Peyer's patch (tissue), 4 donors: ENCODE measurements at regions not wholly inside any gene's neighbourhood (a gene's known extent, or its start where the extent isn't known, plus 50 kb on each side); places are given as distances from the start of the nearest gene placed in this dataset.

ENCODE experiments used
- DNase-seq, 3 donors: peaks; one replicate each; pipeline ENCODE4 v3.0.0-alpha.2; 2017 to 2019
- H3K27ac ChIP-seq, 4 donors: fragments of 200-600 bp; sonication (generic); one replicate each; pipeline ENCODE4 v1.5.1; 2016 to 2019
- H3K27me3 ChIP-seq, 2 donors: fragments of 200-600 bp; sonication (generic); one replicate each; pipeline ENCODE4 v1.5.1; 2019
- H3K36me3 ChIP-seq, 3 donors: fragments of 200-600 bp; sonication (generic); one replicate each; pipeline ENCODE4 v1.5.1; 2016 to 2019
- H3K4me1 ChIP-seq, 4 donors: fragments of 200-600 bp; sonication (generic); one replicate each; pipeline ENCODE4 v1.5.1; 2016 to 2019
- H3K4me3 ChIP-seq, 4 donors: fragments of 200-600 bp; sonication (generic); 1 replicate in 3 of 4; 2 replicates in 1 of 4; pipeline ENCODE4 v1.5.1; 2016 to 2019; ENCODE audit warnings: mild to moderate bottlenecking in 1 of 4
- H3K9me3 ChIP-seq, 4 donors: fragments of 200-600 bp; sonication (generic); one replicate each; pipeline ENCODE4 v1.5.1; 2016 to 2019; ENCODE audit warnings: mild to moderate bottlenecking in 1 of 4
- POLR2A ChIP-seq, 2 donors: fragments of 450-650 bp; IDR thresholded peaks; one replicate each; pipeline ENCODE4 v1.5.1; 2017; ENCODE audit warnings: antibody characterized with exemption in 2 of 2, mild to moderate bottlenecking in 2 of 2, moderate library complexity in 2 of 2
- TF ChIP-seq, protein P1 (sequence below), 6 experiments: fragments of 450-650 bp in 4 of 6; fragments of 200-600 bp in 2 of 6; sonication (generic) in 1 of 6; IDR thresholded peaks; one replicate each; pipeline ENCODE4 v1.5.1; 2017 to 2019; ENCODE audit warnings: antibody characterized with exemption in 6 of 6, mild to moderate bottlenecking in 3 of 6, moderate library complexity in 1 of 6

DNA sequence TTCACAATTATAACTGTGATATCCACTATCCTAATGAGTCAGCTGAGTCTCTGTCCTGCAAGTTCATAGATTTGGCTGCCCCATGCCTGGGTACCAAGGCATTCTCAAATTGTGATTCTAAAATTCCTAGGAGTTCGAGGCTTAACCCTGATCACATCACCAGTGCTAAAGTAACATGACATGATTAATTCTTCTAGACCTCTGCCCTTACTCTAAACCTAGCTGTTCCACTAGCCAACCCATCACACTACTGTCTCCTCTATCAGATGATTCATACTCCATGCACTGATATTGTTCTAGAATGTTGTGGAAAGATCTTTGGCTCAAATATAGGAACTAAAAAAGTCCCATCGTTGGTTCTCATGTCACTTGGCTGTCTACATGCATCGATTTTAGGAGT, 487.6 kb downstream of the PIK3C3 start:
- no peaks in the 10 kb centered on the region for H3K4me1 ChIP-seq
- TF ChIP-seq POLR2A (IDR thresholded peaks at IDR 0.05), result no peak
- TF ChIP-seq, protein P1, sequence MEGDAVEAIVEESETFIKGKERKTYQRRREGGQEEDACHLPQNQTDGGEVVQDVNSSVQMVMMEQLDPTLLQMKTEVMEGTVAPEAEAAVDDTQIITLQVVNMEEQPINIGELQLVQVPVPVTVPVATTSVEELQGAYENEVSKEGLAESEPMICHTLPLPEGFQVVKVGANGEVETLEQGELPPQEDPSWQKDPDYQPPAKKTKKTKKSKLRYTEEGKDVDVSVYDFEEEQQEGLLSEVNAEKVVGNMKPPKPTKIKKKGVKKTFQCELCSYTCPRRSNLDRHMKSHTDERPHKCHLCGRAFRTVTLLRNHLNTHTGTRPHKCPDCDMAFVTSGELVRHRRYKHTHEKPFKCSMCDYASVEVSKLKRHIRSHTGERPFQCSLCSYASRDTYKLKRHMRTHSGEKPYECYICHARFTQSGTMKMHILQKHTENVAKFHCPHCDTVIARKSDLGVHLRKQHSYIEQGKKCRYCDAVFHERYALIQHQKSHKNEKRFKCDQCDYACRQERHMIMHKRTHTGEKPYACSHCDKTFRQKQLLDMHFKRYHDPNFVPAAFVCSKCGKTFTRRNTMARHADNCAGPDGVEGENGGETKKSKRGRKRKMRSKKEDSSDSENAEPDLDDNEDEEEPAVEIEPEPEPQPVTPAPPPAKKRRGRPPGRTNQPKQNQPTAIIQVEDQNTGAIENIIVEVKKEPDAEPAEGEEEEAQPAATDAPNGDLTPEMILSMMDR (IDR thresholded peaks at IDR 0.05), result no peak
- no peaks in the 10 kb centered on the region for H3K27me3 ChIP-seq

DNA sequence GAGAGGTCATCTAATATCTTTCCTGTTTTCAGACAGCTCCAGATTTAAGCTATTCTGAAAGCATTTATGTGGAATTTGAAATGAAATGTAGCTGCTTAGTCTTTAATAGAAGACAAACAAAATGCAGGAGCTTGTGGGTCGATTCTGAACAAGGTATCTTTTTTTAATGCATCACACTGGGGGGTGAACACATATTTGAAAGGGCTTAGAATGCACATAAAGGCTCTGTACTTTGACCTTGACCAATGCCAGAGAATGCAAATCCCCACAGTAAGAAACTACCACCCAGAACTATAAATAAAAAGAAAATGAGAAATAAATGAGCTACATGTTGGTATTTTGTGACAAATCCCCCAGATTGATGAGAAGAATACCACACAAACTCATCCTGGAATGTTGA, 489.3 kb downstream of the PIK3C3 start:
- Histone ChIP-seq H3K9me3 (peaks cover 0 to 7% (median 0%) of the 10 kb centered on the region in 4 donors), H3K36me3 (no peaks in the 10 kb centered on the region), H3K4me3 (no peak overlapping the region), H3K27ac (no peak overlapping the region), H3K27me3 (no peaks in the 10 kb centered on the region), H3K4me1 (no peaks in the 10 kb centered on the region)
- TF ChIP-seq, protein P1 (IDR thresholded peaks at IDR 0.05), result no peak
- no peak for TF ChIP-seq POLR2A (IDR thresholded peaks at IDR 0.05)
- DNase-seq, result no peak

More for the DNA sequence above, 487.6 kb downstream of the PIK3C3 start:
- H3K36me3 ChIP-seq, result no peaks in the 10 kb centered on the region
- H3K4me3 ChIP-seq, result no peak overlapping the region
- H3K9me3 ChIP-seq, result peaks cover 0 to 3% (median 0%) of the 10 kb centered on the region in 4 donors
- no peak overlapping the region for H3K27ac ChIP-seq
- no peak for DNase-seq

DNA sequence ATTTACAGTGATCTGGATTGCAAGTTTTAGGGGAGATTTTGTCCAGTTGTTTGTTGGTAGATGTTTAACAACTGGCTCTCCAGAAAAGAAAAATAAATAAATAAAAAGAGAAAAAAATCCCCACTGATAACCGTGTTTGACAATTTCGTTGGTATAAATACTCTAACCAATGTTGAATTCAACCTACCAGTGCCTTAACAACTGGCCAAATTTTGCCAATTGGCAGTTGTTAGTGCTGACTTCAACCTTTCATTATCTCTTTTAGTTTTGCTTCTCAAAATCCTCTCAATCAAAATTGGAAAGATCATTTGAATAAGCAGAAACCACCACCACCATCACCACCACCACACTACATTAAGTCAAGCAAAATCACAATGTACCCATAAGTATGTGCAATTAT, 490.3 kb downstream of the PIK3C3 start:
- Histone ChIP-seq H3K36me3 (no peaks in the 10 kb centered on the region), H3K4me1 (no peaks in the 10 kb centered on the region), H3K4me3 (no peak overlapping the region), H3K27ac (no peak overlapping the region), H3K27me3 (no peaks in the 10 kb centered on the region), H3K9me3 (peaks cover 0 to 7% (median 0%) of the 10 kb centered on the region in 4 donors)
- TF ChIP-seq POLR2A (IDR thresholded peaks at IDR 0.05), result no peak
- TF ChIP-seq, protein P1 (IDR thresholded peaks at IDR 0.05), result no peak
- no peak for DNase-seq

DNA sequence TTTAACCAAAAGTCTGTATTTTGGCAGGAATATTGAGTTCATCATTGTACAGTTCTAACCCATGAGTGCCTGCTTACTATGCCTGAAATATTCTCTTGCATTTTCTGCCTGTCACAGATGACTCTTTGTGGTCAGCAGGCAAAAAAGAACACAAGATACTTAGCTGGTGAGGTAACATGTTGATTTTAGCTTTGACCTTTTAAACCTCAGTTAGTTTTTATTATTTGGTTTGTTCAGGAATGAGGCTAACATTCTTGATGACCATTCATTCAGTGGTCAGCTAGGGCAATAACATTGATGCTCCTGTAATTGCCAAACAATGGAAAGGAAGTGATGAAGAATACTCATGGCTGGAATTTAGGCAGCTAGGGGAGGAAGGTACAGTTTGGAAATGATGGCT, 491.2 kb downstream of the PIK3C3 start:
- H3K27ac ChIP-seq, result no peak overlapping the region
- DNase-seq, result no peak
- TF ChIP-seq POLR2A (IDR thresholded peaks at IDR 0.05), result no peak
- TF ChIP-seq, protein P1 (IDR thresholded peaks at IDR 0.05), result no peak
- no peaks in the 10 kb centered on the region for H3K4me1 ChIP-seq
- H3K4me3 ChIP-seq, result no peak overlapping the region
- H3K9me3 ChIP-seq, result peaks cover 0 to 7% (median 0%) of the 10 kb centered on the region in 4 donors
- no peaks in the 10 kb centered on the region for H3K27me3 ChIP-seq
- H3K36me3 ChIP-seq, result no peaks in the 10 kb centered on the region

DNA sequence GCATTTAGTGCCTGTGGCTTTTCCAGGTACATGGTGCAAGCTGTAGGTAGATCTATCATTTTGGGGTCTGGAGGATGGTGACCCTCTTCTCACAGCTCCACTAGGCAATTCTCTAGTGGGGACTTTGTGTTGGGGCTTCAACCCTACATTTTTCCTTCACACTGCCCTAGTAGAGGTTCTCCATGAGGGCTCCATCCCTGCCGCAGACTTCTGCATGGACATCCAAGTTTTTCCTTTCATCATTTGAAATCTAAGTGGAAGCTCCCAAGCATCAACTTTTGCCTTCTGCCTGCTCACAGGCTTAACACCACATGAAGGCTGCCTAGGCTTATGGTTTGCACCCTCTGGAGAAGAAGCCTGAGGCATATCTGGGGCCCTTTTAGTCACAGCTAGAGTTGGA, 492.7 kb downstream of the PIK3C3 start:
- Histone ChIP-seq H3K4me3 (no peak overlapping the region), H3K9me3 (peaks cover 0 to 7% (median 0%) of the 10 kb centered on the region in 4 donors), H3K27me3 (no peaks in the 10 kb centered on the region), H3K27ac (no peak overlapping the region), H3K36me3 (no peaks in the 10 kb centered on the region), H3K4me1 (no peaks in the 10 kb centered on the region)
- no peak for DNase-seq
- TF ChIP-seq, protein P1 (IDR thresholded peaks at IDR 0.05), result no peak

DNA sequence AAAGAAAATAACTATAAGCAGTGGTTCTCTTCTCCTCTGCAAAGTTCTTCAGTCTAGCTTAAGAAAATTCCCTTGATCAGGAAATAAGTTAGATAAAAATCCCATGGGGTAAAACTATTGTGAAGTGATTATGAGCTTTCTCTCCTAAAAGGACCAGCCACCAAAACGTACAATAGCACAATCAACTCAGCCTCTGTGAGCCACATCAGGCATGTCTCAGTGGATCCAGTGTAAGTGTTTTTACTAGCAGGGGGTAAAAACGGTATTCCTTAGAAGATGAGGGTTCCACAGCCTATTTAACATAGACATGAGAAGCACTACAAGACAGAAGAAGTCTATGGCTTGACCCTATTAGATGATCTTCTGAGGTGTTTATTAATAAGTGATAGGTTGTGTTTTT, 503.2 kb downstream of the PIK3C3 start:
- TF ChIP-seq, protein P1 (IDR thresholded peaks at IDR 0.05), result no peak
- no peak for TF ChIP-seq POLR2A (IDR thresholded peaks at IDR 0.05)
- no peak for DNase-seq
- Histone ChIP-seq H3K4me1 (no peaks in the 10 kb centered on the region), H3K4me3 (no peak overlapping the region), H3K27ac (no peak overlapping the region), H3K36me3 (no peaks in the 10 kb centered on the region), H3K9me3 (no peaks in the 10 kb centered on the region), H3K27me3 (no peaks in the 10 kb centered on the region)
